Left kidney (tissue), 1 donor: ENCODE measurements at regions not wholly inside any gene's neighbourhood (a gene's known extent, or its start where the extent isn't known, plus 50 kb on each side); places are given as distances from the start of the nearest gene placed in this dataset.

Experiments
- DNase-seq: peaks from one replicate; pipeline ENCODE4 v3.0.0-alpha.2; 2013

GRCh38 chr12:41745593-41745992, 399.1 kb downstream of the GXYLT1 start:
- no peak for DNase-seq

- no peak for DNase-seq
These were observed 400.8 kb downstream of the GXYLT1 start for GRCh38 chr12:41743835-41744234.

GRCh38 chr12:41739066-41739465, 405.6 kb downstream of the GXYLT1 start:
- DNase-seq, result no peak

GRCh38 chr12:41737423-41737822, 407.3 kb downstream of the GXYLT1 start:
- DNase-seq, result no peak

GRCh38 chr12:41736436-41736835, 408.2 kb downstream of the GXYLT1 start:
- no peak for DNase-seq

GRCh38 chr12:41731691-41732090, 413.0 kb downstream of the GXYLT1 start:
- no peak for DNase-seq

- DNase-seq, result no peak
These were observed 413.6 kb downstream of the GXYLT1 start for GRCh38 chr12:41731061-41731460.

- DNase-seq, result no peak
These were observed 420.5 kb downstream of the GXYLT1 start for GRCh38 chr12:41724216-41724615.

- DNase-seq, result no peak
These were observed 425.5 kb downstream of the GXYLT1 start for GRCh38 chr12:41719214-41719613.

GRCh38 chr12:41715256-41715655, 429.4 kb downstream of the GXYLT1 start:
- DNase-seq, result no peak

- no peak for DNase-seq
These were observed 435.0 kb downstream of the GXYLT1 start for GRCh38 chr12:41709463-41710285.

- DNase-seq, result no peak
These were observed 435.7 kb downstream of the GXYLT1 start for GRCh38 chr12:41709012-41709411.

GRCh38 chr12:41706376-41706775, 438.3 kb downstream of the GXYLT1 start:
- DNase-seq, result no peak

GRCh38 chr12:41701943-41702601, 442.6 kb downstream of the GXYLT1 start:
- DNase-seq, result no peak

- DNase-seq, result no peak
These were observed 443.7 kb downstream of the GXYLT1 start for GRCh38 chr12:41700940-41701339.

GRCh38 chr12:41699658-41700057, 445.0 kb downstream of the GXYLT1 start:
- no peak for DNase-seq

- no peak for DNase-seq
These were observed 447.5 kb downstream of the GXYLT1 start for GRCh38 chr12:41697161-41697560.

- no peak for DNase-seq
These were observed 459.7 kb downstream of the GXYLT1 start for GRCh38 chr12:41684997-41685396.

- DNase-seq, result no peak
These were observed 461.0 kb downstream of the GXYLT1 start for GRCh38 chr12:41683513-41684240.

- DNase-seq, result no peak
These were observed 461.7 kb downstream of the GXYLT1 start for GRCh38 chr12:41683023-41683422.

GRCh38 chr12:41681898-41682297, 462.8 kb downstream of the GXYLT1 start:
- no peak for DNase-seq

- no peak for DNase-seq
These were observed 464.5 kb downstream of the GXYLT1 start for GRCh38 chr12:41680155-41680554.
